ENCODE measurements at regions not wholly inside any gene's neighbourhood (a gene's known extent, or its start where the extent isn't known, plus 50 kb on each side); places are given as distances from the start of the nearest gene placed in this dataset.

DNA sequence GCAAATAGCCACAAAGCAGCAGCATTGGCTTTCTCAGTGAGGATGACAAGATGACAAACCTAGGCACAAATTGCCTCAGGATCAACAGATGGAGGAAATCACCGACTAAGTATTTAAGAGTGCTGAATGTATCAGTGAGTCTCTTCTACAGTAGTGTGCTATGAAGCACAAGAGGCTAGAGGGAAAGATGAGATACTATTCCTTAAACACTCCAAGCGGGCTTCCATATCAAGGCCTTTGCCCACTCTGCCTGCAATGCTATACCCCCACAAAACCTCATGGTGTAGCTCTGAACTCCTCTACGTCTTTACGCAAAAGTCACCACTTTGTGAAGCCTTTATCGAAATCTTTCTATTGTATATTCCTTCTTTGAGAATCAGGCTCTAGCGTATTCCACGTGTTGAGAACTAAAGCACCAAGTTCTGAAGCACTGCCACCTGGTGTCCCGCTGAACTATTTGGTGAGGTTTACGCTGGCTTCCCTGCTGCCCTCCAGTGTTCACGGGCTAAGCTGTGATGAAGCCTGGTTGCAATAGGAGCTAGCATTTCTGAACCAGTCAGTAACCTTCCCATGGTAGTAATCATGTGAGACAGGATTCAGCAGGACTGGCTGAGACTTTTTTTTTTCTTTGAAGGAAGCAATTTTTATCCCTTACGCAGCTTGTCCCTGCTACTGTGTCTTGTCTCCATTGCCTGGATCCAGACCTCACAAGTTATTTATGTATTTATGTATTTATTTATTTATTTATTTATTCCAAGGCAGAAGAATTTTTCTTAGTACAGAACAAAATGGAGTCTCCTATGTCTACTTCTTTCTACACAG, 426.5 kb upstream of the OR4E1 start:
- H3K27ac ChIP-seq (ENCODE audit: low read length), result no peak overlapping the region
- H3K9me3 ChIP-seq (ENCODE audit: control insufficient read depth, insufficient read depth, low read depth, low read length), result no peaks in the 10 kb centered on the region
- no peak overlapping the region for H3K4me3 ChIP-seq (ENCODE audit: low read depth in 2 of 2, low read length in 2 of 2)
- POLR2A ChIA-PET, result no interaction called here
- in situ Hi-C loops (cut with HindIII; ENCODE audit: low pct_unique_long_range_greater_than_20kb, low sequenced_read_pairs), result no loop called here
- peak; percentile 84 for ATAC-seq
- no peaks in the 10 kb centered on the region for H3K27me3 ChIP-seq (ENCODE audit: control insufficient read depth, insufficient read depth, low read length)
- intact Hi-C loops (cut with micrococcal nuclease; ENCODE audit: unreplicated experiment), result loop anchor here (10.0 kb wide), 1 partner anchor 105 kb away; no protein-coding TSS in a partner anchor
- CTCF ChIA-PET, result interaction anchor here (0.7 to 1.0 kb wide), 4 partner anchors 16 to 101 kb away, joined by 3 to 4 read pairs (median 4); no protein-coding TSS in a partner anchor
- no peaks in the 10 kb centered on the region for H3K4me1 ChIP-seq (ENCODE audit: control insufficient read depth, insufficient read depth, low read length)
- no peaks in the 10 kb centered on the region for H3K36me3 ChIP-seq (ENCODE audit: control insufficient read depth, insufficient read depth, low read length)
- no TSS peak for BruUV-seq (replicated peaks)
- TF ChIP-seq SIN3A (IDR thresholded peaks at IDR 0.05; ENCODE audit: borderline replicate concordance, insufficient read depth, low read depth, low read length) (no peak), TCF7L2 (IDR thresholded peaks at IDR 0.05; ENCODE audit: low read depth, low read length) (no peak), POLR2AphosphoS5 (IDR thresholded peaks at IDR 0.05; ENCODE audit: low read depth, low read length) (no peak)
- TF ChIP-seq, protein P1, sequence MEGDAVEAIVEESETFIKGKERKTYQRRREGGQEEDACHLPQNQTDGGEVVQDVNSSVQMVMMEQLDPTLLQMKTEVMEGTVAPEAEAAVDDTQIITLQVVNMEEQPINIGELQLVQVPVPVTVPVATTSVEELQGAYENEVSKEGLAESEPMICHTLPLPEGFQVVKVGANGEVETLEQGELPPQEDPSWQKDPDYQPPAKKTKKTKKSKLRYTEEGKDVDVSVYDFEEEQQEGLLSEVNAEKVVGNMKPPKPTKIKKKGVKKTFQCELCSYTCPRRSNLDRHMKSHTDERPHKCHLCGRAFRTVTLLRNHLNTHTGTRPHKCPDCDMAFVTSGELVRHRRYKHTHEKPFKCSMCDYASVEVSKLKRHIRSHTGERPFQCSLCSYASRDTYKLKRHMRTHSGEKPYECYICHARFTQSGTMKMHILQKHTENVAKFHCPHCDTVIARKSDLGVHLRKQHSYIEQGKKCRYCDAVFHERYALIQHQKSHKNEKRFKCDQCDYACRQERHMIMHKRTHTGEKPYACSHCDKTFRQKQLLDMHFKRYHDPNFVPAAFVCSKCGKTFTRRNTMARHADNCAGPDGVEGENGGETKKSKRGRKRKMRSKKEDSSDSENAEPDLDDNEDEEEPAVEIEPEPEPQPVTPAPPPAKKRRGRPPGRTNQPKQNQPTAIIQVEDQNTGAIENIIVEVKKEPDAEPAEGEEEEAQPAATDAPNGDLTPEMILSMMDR (IDR thresholded peaks at IDR 0.05), result peak; percentile 74
- peak; percentile 53 for DNase-seq (ENCODE audit: low read depth, low spot score)

DNA sequence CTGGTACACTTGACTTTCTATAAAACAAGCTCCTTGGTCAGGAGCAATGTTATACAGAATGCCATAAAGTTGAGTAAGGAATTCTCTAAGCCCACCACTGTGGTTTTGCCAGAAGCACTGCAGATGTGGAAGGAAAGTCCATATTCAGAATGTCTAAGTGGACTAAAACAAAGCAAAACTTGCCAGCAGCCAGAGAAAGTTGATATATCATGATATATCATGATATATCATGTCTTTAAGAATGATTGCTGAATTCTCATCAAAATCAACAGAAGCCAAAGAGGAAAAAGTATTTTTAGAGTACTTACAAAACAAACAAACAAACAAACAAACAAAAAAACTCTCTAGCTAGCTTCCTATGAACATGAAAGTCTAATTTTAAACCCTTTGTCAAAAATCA, 424.8 kb upstream of the OR4E1 start:
- Histone ChIP-seq H3K27me3 (ENCODE audit: control insufficient read depth, insufficient read depth, low read length) (no peaks in the 10 kb centered on the region), H3K36me3 (ENCODE audit: control insufficient read depth, insufficient read depth, low read length) (no peaks in the 10 kb centered on the region), H3K4me1 (ENCODE audit: control insufficient read depth, insufficient read depth, low read length) (no peaks in the 10 kb centered on the region), H3K27ac (ENCODE audit: low read length) (no peak overlapping the region), H3K9me3 (ENCODE audit: control insufficient read depth, insufficient read depth, low read depth, low read length) (no peaks in the 10 kb centered on the region), H3K4me3 (ENCODE audit: low read depth in 2 of 2, low read length in 2 of 2) (no peak overlapping the region)
- intact Hi-C loops (cut with micrococcal nuclease; ENCODE audit: unreplicated experiment), result no loop called here
- ChIA-PET POLR2A (no interaction called here), CTCF (no interaction called here)
- in situ Hi-C loops (cut with HindIII; ENCODE audit: low pct_unique_long_range_greater_than_20kb, low sequenced_read_pairs), result no loop called here
- no TSS peak for BruUV-seq (replicated peaks)
- DNase-seq (ENCODE audit: low read depth, low spot score) (no peak), ATAC-seq (no peak)
- TF ChIP-seq, protein P2, sequence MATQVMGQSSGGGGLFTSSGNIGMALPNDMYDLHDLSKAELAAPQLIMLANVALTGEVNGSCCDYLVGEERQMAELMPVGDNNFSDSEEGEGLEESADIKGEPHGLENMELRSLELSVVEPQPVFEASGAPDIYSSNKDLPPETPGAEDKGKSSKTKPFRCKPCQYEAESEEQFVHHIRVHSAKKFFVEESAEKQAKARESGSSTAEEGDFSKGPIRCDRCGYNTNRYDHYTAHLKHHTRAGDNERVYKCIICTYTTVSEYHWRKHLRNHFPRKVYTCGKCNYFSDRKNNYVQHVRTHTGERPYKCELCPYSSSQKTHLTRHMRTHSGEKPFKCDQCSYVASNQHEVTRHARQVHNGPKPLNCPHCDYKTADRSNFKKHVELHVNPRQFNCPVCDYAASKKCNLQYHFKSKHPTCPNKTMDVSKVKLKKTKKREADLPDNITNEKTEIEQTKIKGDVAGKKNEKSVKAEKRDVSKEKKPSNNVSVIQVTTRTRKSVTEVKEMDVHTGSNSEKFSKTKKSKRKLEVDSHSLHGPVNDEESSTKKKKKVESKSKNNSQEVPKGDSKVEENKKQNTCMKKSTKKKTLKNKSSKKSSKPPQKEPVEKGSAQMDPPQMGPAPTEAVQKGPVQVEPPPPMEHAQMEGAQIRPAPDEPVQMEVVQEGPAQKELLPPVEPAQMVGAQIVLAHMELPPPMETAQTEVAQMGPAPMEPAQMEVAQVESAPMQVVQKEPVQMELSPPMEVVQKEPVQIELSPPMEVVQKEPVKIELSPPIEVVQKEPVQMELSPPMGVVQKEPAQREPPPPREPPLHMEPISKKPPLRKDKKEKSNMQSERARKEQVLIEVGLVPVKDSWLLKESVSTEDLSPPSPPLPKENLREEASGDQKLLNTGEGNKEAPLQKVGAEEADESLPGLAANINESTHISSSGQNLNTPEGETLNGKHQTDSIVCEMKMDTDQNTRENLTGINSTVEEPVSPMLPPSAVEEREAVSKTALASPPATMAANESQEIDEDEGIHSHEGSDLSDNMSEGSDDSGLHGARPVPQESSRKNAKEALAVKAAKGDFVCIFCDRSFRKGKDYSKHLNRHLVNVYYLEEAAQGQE (IDR thresholded peaks at IDR 0.05; ENCODE audit: insufficient read depth in 1 of 2, low read depth in 2 of 2, low read length in 1 of 2), result no peak
- TF ChIP-seq, protein P1 (IDR thresholded peaks at IDR 0.05), result no peak
- TF ChIP-seq TCF7L2 (IDR thresholded peaks at IDR 0.05; ENCODE audit: low read depth, low read length), result no peak
- no peak for TF ChIP-seq POLR2AphosphoS5 (IDR thresholded peaks at IDR 0.05; ENCODE audit: low read depth, low read length)
- TF ChIP-seq SIN3A (IDR thresholded peaks at IDR 0.05; ENCODE audit: borderline replicate concordance, insufficient read depth, low read depth, low read length), result no peak
